Hepatocyte (in vitro differentiated cells): ENCODE measurements at regions not wholly inside any gene's neighbourhood (a gene's known extent, or its start where the extent isn't known, plus 50 kb on each side); places are given as distances from the start of the nearest gene placed in this dataset.

ENCODE experiments used
- EZH2 ChIP-seq: fragments of 200-600 bp; sonication (generic); IDR thresholded peaks from 2 replicates; pipeline ENCODE4 v1.6.1; 2016; ENCODE audit warnings: antibody characterized with exemption, mild to moderate bottlenecking, borderline replicate concordance
- EZH2phosphoT487 ChIP-seq: fragments of 200-600 bp; sonication (generic); IDR thresholded peaks from one replicate; pipeline ENCODE4 v1.6.1; 2018; ENCODE audit warnings: antibody characterized with exemption, mild to moderate bottlenecking, low read depth, moderate library complexity; ENCODE audit not compliant: unreplicated experiment, severe bottlenecking
- TF ChIP-seq, protein P1 (sequence below): fragments of 200-600 bp; sonication (generic); IDR thresholded peaks from 2 replicates; pipeline ENCODE4 v1.5.1; 2016; ENCODE audit warnings: antibody characterized with exemption, mild to moderate bottlenecking; ENCODE audit not compliant: poor library complexity

DNA sequence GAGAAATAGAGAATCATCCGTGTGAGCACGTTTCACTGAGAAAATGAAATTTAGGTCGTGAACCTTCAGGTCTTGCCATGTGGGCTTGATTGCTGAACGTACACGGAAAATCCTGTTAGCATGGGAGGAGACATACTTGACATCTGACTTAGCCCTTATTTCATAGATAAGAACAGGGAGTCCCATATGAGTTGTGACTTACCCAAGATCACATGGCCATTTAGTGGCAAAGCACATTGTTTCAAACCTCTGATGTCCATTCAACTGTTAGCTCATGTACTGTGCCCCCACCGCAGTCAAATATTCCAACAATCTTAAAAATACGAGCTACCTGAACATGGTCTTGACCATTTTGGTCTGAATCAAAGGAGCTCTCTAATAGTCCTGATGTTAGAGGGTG is 411.2 kb upstream of the FZD8 start:
- TF ChIP-seq, protein P1, sequence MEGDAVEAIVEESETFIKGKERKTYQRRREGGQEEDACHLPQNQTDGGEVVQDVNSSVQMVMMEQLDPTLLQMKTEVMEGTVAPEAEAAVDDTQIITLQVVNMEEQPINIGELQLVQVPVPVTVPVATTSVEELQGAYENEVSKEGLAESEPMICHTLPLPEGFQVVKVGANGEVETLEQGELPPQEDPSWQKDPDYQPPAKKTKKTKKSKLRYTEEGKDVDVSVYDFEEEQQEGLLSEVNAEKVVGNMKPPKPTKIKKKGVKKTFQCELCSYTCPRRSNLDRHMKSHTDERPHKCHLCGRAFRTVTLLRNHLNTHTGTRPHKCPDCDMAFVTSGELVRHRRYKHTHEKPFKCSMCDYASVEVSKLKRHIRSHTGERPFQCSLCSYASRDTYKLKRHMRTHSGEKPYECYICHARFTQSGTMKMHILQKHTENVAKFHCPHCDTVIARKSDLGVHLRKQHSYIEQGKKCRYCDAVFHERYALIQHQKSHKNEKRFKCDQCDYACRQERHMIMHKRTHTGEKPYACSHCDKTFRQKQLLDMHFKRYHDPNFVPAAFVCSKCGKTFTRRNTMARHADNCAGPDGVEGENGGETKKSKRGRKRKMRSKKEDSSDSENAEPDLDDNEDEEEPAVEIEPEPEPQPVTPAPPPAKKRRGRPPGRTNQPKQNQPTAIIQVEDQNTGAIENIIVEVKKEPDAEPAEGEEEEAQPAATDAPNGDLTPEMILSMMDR, result no peak
- TF ChIP-seq EZH2phosphoT487, result no peak
- TF ChIP-seq EZH2, result no peak
